ENCODE measurements at regions not wholly inside any gene's neighbourhood (a gene's known extent, or its start where the extent isn't known, plus 50 kb on each side); places are given as distances from the start of the nearest gene placed in this dataset.

- TF ChIP-seq ARNTL (CRISPR knock-in tag; IDR thresholded peaks at IDR 0.05; ENCODE audit: borderline replicate concordance, low read depth) (no peak), TCF4 (CRISPR knock-in tag; IDR thresholded peaks at IDR 0.05; ENCODE audit: borderline replicate concordance) (no peak)
- no peak for ATAC-seq
Measured at GRCh38 chr7:27398851-27399250, 156.2 kb downstream of the EVX1 start.

GRCh38 chr7:27399791-27400567, 157.4 kb downstream of the EVX1 start:
- TF ChIP-seq POU6F1 (CRISPR knock-in tag; IDR thresholded peaks at IDR 0.05; ENCODE audit: borderline replicate concordance, low read depth) (no peak), BACH2 (CRISPR knock-in tag; IDR thresholded peaks at IDR 0.05; ENCODE audit: borderline replicate concordance) (no peak), GLIS3 (CRISPR knock-in tag; IDR thresholded peaks at IDR 0.05) (no peak), ARNTL (CRISPR knock-in tag; IDR thresholded peaks at IDR 0.05; ENCODE audit: borderline replicate concordance, low read depth) (no peak), CSRNP3 (CRISPR knock-in tag; IDR thresholded peaks at IDR 0.05) (no peak), ZC3H10 (CRISPR knock-in tag; IDR thresholded peaks at IDR 0.05) (no peak), SNAI2 (CRISPR knock-in tag; IDR thresholded peaks at IDR 0.05) (no peak), CREB5 (CRISPR knock-in tag; IDR thresholded peaks at IDR 0.05; ENCODE audit: low read depth) (no peak), TSHZ2 (CRISPR knock-in tag; IDR thresholded peaks at IDR 0.05) (no peak), ZNF565 (CRISPR knock-in tag; conservative IDR thresholded peaks at IDR 0.05; ENCODE audit: low read depth) (no peak), TOX (CRISPR knock-in tag; IDR thresholded peaks at IDR 0.05; ENCODE audit: borderline replicate concordance) (no peak), ZFP3 (CRISPR knock-in tag; IDR thresholded peaks at IDR 0.05) (no peak), ZNF70 (CRISPR knock-in tag; IDR thresholded peaks at IDR 0.05) (no peak), ESRRG (CRISPR knock-in tag; IDR thresholded peaks at IDR 0.05) (no peak), CSDC2 (CRISPR knock-in tag; IDR thresholded peaks at IDR 0.05) (no peak), TCF4 (CRISPR knock-in tag; IDR thresholded peaks at IDR 0.05; ENCODE audit: borderline replicate concordance) (no peak), OSR1 (CRISPR knock-in tag; IDR thresholded peaks at IDR 0.05) (no peak)
- ATAC-seq: no peak

- no peak for TF ChIP-seq ESRRG (CRISPR knock-in tag; IDR thresholded peaks at IDR 0.05)
- no peak for TF ChIP-seq POU6F1 (CRISPR knock-in tag; IDR thresholded peaks at IDR 0.05; ENCODE audit: borderline replicate concordance, low read depth)
- no peak for TF ChIP-seq ZNF8 (CRISPR knock-in tag; IDR thresholded peaks at IDR 0.05)
- no peak for TF ChIP-seq ISL1 (CRISPR knock-in tag; IDR thresholded peaks at IDR 0.05)
- TF ChIP-seq CSRNP3 (CRISPR knock-in tag; IDR thresholded peaks at IDR 0.05): no peak
- no peak for TF ChIP-seq OSR1 (CRISPR knock-in tag; IDR thresholded peaks at IDR 0.05)
- no peak for TF ChIP-seq ZNF565 (CRISPR knock-in tag; conservative IDR thresholded peaks at IDR 0.05; ENCODE audit: low read depth)
- no peak for TF ChIP-seq ARNTL (CRISPR knock-in tag; IDR thresholded peaks at IDR 0.05; ENCODE audit: borderline replicate concordance, low read depth)
- TF ChIP-seq ZNF70 (CRISPR knock-in tag; IDR thresholded peaks at IDR 0.05): no peak
- TF ChIP-seq CREB5 (CRISPR knock-in tag; IDR thresholded peaks at IDR 0.05; ENCODE audit: low read depth): no peak
- no peak for ATAC-seq
Measured at GRCh38 chr7:27405780-27406179, 163.2 kb downstream of the EVX1 start.

Measured in SK-N-SH treated with all-trans-retinoic acid at 6 μM for 48 hours (cell line).